ENCODE measurements at regions not wholly inside any gene's neighbourhood (a gene's known extent, or its start where the extent isn't known, plus 50 kb on each side); places are given as distances from the start of the nearest gene placed in this dataset.

DNA sequence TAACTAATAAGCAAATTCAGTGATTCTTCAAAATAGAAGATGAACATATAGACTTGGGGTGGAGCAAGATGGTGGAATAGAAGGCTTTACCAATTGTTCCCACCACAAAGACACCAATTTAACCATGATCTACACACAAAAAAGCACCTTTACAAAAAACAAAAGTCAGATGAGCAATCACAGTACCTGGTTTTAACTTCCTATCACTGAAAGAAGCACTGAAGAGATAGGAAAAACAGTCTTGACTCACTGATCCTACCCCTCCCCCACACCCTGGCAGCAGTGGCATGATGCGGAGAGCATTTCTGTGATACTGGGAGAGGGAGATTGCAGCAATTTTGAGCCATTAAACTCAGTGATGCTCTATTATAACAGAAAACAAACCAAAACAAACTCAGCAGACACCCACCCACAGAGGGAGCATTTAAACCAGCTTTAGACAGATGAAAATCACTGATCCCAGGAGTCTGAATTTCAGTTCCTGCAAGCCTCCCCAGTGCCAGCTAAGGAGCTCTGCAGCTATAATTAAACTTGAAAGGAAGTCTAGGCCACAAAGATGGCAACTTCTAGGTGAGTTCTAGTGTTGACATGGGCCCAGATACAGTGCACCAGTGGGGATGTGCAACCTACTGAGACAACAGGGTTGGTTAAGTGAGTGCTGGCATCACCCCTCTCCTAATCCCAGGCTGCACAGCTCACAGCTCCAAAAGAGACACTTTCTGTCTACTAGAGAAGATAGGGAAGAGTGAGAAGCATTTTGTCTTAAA, 161.8 kb upstream of the GRIA4 start:
- TF ChIP-seq CTCF (IDR thresholded peaks at IDR 0.05; ENCODE audit: low read depth, low read length, missing control alignments), result no peak
- no peak overlapping the region for H3K4me3 ChIP-seq (replicated peaks; ENCODE audit: low read depth, low read length)
- DNase-seq (ENCODE audit: extremely low read depth, low read depth), result no peak

- H3K4me3 ChIP-seq (replicated peaks; ENCODE audit: low read depth, low read length), result no peak overlapping the region
- no peak for TF ChIP-seq CTCF (IDR thresholded peaks at IDR 0.05; ENCODE audit: low read depth, low read length, missing control alignments)
- DNase-seq (ENCODE audit: extremely low read depth, low read depth), result no peak
These were observed 166.2 kb upstream of the GRIA4 start for GRCh38 chr11:105443623-105444022.

- TF ChIP-seq CTCF (IDR thresholded peaks at IDR 0.05; ENCODE audit: low read depth, low read length, missing control alignments), result no peak
- DNase-seq (ENCODE audit: extremely low read depth, low read depth), result no peak
These were observed 177.5 kb upstream of the GRIA4 start for GRCh38 chr11:105432241-105432995.

DNA sequence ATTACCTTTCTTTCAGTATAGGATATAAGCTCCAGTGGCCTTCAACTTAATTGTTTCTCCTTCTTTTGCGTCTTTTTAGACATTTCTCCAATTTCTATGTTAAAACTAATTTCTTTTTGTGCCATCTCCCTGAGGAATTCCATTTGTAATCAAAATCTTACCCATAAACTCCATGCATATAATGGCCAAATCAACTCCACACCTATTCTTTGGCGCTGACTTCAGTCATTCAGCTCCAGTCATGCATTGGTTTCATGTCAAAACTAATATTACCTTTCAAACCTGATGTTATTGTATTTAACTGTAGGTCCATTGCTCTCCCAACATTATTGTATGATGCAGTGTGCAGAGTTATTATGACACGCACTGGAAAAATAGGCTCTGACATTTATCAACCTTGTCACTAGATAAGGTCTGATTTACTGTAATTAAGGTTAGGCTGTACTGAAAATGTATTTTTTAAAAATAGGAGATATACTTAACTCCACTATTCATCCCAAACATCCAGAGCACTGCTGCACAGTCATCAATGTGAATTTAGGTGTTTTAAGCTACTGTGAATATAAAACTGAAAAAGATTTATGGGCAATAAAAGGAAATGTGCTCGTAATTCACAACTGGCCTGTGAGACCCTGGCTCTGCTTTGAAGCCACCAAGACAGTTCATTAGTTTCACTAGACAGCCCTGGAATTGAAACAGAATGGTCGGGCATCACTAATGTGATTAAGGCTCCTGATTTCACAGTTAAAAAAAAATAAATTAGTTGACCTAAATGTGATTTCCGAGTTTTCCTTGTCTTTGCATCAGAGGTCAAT, 180.6 kb upstream of the GRIA4 start:
- no peak for TF ChIP-seq CTCF (IDR thresholded peaks at IDR 0.05; ENCODE audit: low read depth, low read length, missing control alignments)
- H3K4me3 ChIP-seq (replicated peaks; ENCODE audit: low read depth, low read length), result no peak overlapping the region
- DNase-seq (ENCODE audit: extremely low read depth, low read depth), result no peak

More at GRCh38 chr11:105432241-105432995, 177.5 kb upstream of the GRIA4 start:
- no peak overlapping the region for H3K4me3 ChIP-seq (replicated peaks; ENCODE audit: low read depth, low read length)

- H3K4me3 ChIP-seq (replicated peaks; ENCODE audit: low read depth, low read length), result no peak overlapping the region
- no peak for DNase-seq (ENCODE audit: extremely low read depth, low read depth)
- TF ChIP-seq CTCF (IDR thresholded peaks at IDR 0.05; ENCODE audit: low read depth, low read length, missing control alignments), result no peak
These were observed 202.8 kb upstream of the GRIA4 start for GRCh38 chr11:105407101-105407500.

DNA sequence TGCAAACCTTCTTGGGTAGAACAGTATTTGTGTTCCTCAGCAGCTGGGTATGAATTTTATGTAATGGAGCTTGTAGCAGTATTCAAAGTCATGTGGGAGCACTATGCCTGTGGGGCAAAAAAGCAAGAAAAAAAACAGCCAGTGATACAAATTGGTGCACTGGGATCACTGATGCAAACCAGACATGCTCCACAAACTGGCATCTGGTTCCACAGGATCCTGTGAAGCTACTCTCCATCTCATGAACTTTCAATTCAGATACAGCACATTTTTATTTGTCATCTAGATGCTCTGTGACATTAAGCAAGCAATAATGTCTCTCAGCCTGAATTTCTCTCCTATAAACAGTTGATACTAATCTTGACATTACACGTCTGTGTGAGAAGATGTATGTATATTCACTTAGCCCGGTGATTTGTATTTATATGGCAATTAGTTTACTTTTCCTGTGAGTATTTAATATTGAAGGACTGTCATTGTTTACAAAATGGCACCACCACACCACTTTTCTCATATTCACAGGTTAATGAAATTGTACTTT, 208.5 kb upstream of the GRIA4 start:
- DNase-seq (ENCODE audit: extremely low read depth, low read depth), result no peak
- H3K4me3 ChIP-seq (replicated peaks; ENCODE audit: low read depth, low read length), result no peak overlapping the region
- no peak for TF ChIP-seq CTCF (IDR thresholded peaks at IDR 0.05; ENCODE audit: low read depth, low read length, missing control alignments)

All from HFF-Myc (cell line).